Peyer's patch (tissue), 4 donors: ENCODE measurements at regions not wholly inside any gene's neighbourhood (a gene's known extent, or its start where the extent isn't known, plus 50 kb on each side); places are given as distances from the start of the nearest gene placed in this dataset.
"Not testable (repeated sequence)": the region's sequence is repeated elsewhere in the genome, so short reads cannot be mapped to it uniquely, and the experiment has no call there.

Experiments
- POLR2A ChIP-seq, 2 donors: fragments of 450-650 bp; IDR thresholded peaks; one replicate each; pipeline ENCODE4 v1.5.1; 2017; ENCODE audit warnings: antibody characterized with exemption in 2 of 2, mild to moderate bottlenecking in 2 of 2, moderate library complexity in 2 of 2
- TF ChIP-seq, protein P1 (sequence below), 6 experiments: fragments of 450-650 bp in 4 of 6; fragments of 200-600 bp in 2 of 6; sonication (generic) in 1 of 6; IDR thresholded peaks; one replicate each; pipeline ENCODE4 v1.5.1; 2017 to 2019; ENCODE audit warnings: antibody characterized with exemption in 6 of 6, mild to moderate bottlenecking in 3 of 6, moderate library complexity in 1 of 6

DNA sequence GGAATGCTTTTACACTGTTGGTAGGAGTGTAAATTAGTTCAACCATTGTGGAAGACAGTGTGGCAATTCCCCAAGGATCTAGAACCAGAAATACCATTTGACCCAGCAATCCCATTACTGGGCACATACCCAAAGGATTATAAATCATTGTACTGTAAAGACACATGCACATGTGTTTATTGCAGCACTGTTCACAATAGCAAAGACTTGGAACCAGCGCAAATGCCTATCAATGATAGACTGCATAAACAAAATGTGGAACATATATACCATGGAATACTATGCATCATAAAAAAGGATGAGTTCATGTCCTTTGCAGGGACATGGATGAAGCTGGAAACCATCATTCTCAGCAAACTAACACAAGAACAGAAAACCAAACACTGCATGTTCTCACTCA is 174.8 kb upstream of the KRR1 start:
- TF ChIP-seq, protein P1, sequence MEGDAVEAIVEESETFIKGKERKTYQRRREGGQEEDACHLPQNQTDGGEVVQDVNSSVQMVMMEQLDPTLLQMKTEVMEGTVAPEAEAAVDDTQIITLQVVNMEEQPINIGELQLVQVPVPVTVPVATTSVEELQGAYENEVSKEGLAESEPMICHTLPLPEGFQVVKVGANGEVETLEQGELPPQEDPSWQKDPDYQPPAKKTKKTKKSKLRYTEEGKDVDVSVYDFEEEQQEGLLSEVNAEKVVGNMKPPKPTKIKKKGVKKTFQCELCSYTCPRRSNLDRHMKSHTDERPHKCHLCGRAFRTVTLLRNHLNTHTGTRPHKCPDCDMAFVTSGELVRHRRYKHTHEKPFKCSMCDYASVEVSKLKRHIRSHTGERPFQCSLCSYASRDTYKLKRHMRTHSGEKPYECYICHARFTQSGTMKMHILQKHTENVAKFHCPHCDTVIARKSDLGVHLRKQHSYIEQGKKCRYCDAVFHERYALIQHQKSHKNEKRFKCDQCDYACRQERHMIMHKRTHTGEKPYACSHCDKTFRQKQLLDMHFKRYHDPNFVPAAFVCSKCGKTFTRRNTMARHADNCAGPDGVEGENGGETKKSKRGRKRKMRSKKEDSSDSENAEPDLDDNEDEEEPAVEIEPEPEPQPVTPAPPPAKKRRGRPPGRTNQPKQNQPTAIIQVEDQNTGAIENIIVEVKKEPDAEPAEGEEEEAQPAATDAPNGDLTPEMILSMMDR (IDR thresholded peaks at IDR 0.05) = not testable (repeated sequence)
- TF ChIP-seq POLR2A (IDR thresholded peaks at IDR 0.05) = not testable (repeated sequence)
